ENCODE measurements at regions not wholly inside any gene's neighbourhood (a gene's known extent, or its start where the extent isn't known, plus 50 kb on each side); places are given as distances from the start of the nearest gene placed in this dataset.

DNA sequence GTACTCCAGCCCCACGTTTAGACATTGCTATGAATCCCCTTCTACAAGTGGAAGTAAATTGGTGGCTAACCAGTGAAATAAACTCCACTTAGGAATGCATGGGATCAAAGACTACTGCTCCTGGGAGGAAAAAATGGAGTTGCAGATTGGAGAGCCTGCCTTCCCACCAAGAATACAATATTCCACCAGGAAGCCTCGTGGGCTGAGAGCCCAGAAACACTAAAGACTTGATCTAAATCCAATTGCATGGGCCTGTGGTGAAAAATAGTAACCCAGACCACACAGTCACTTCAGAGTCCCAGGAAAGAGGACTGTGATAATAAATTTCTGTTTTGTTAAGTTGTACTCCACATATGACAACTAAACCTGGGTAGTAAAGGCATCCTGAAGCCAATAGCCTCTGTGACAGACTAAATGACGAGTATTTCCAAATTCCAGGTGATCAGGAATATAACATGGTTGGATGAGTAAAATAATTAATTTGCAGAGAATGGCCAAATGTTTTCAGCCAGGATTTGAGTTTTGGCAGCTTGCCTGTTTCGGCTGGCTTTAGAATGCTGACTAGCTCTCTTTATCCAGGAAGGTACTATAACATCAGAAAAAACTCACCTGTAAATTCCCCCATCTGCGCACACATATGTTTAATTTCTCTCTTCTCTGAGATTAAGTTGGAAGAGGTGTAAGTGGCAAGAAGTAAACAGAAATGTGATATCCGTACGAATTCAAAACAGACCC is 480.3 kb downstream of the LIG4 start:
- no peak for DNase-seq

DNA sequence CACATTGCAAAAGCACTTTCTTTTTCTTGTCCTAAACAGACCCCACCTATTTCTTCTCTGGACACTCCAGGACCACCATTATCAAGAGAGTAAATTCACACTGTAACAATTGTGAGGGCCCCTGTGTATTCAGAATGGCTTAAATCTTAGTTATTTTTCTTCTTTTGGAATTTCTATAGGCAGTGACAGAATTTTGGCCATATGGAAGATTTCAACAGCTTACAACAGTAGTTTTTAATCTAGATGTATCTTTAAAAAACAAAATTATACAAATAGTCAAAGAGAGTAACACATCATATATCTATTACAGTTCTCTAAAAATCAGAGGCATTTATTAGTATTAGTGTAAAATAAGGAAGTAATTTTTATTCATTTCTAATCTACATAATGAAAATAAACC is 482.1 kb downstream of the LIG4 start:
- DNase-seq = no peak

GRCh38 chr13:107730813-107731212 is 484.5 kb downstream of the LIG4 start:
- no peak for DNase-seq

DNA sequence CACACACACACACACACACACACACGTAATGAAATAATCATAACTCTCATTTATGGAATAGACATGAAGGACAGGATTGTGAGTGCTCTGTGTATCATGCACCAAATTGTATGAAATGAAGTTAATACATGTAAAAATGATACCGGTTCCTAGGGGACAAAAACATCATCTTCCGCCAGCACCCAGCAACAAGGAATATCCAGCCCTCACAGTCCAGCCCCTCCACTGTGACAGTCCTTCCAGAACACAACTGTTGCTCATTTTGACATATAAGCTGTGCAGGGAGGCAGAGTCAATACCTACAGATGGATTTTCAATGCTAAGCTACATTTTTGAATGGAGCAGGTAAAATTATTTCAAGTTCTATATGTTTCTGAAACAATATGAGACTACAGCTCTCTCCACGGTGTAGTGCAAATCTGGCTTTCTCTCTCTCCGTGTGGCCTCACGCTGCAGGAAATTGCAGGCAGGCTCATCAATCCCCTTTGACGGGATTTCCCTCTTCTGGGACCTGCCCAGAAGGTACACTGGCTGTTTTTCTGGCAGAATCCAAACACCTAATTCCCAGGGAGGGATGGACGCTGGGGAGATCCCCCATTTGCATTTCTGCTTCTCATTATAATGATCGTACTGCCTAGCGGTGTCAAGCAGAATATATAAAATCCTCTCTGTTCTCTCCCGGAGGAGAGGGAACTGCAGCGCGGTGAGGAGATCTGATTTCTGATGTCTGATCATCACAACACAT is 494.0 kb downstream of the LIG4 start:
- DNase-seq = no peak

DNA sequence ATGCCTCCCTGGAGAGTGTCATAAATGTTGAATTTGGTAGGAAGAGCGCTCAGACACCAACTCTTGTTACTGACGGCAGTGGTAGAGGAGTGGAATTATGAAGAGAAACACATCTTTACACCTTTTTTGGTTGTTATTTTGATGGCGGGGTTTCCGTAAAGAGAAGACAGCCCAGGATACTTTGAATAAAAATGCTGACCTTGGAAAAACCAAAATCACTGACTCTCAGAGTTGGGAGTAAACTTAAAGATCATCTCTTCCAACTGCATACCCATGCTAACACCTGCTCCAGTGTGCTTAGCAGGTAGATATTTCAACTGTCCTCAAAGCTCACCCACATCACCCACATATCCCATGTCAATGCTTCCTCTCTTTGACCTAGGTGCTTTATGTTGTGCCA is 498.6 kb downstream of the LIG4 start:
- no peak for DNase-seq

DNA sequence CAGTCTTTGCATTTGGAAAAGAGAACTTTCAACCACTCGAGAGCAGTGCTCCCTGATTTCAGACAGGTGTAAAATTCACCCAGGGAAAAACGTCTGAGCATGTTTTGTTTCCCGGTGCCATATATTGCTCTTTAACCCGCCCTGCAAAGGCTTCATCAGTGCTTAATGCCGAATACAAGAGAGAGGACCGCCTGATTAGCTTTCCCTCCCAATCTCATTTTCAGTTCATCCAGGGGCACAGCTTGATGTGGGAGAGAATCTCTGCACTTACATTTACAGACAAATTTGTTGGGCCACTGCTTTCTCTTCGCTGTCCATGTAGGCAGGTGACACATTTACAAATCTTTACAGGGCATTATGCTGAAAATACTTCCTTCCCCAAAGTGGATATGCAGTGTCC is 499.1 kb downstream of the LIG4 start:
- DNase-seq = no peak

DNA sequence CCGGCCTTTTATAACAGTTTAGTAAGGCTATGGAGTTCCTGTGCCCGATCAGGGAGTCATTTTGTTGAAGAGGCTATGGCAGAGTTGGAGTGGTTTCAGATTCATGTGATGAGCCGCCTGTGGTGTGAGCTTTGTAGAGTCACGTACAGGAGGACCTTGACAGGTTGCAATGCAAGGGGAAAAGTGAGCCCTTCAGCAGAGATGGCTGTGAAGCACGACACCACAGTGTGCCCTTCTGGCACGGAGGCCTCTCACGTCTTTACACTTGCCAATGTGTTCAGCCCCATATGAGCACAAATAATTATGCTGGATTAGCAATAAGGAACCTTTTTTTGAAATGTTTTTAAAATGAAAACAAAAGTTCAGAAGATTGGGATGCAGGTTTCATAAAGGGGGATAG is 499.8 kb downstream of the LIG4 start:
- DNase-seq = no peak

GRCh38 chr13:107713314-107713713 is 502.0 kb downstream of the LIG4 start:
- DNase-seq = no peak

- DNase-seq = no peak
Observed at GRCh38 chr13:107712145-107712860, 503.0 kb downstream of the LIG4 start.

DNA sequence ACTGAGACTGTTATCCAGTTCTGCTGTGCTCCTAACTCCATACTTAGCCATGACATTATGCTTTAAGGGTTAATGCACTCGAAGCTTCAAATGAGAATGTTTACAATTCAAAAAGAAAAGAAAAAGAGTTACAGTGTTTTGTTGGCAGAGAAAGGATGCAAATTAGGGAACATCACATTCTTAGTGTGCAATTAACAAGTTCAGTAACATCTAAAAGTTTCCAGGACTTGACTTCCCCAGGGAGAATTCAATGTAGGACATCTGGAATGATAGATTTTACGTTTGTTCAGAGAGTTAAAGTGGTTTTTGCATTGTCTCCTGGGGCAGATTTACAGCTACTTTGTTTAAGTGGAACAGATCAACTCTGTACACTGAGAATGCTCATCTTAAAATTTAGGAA is 525.2 kb downstream of the LIG4 start:
- no peak for DNase-seq

DNA sequence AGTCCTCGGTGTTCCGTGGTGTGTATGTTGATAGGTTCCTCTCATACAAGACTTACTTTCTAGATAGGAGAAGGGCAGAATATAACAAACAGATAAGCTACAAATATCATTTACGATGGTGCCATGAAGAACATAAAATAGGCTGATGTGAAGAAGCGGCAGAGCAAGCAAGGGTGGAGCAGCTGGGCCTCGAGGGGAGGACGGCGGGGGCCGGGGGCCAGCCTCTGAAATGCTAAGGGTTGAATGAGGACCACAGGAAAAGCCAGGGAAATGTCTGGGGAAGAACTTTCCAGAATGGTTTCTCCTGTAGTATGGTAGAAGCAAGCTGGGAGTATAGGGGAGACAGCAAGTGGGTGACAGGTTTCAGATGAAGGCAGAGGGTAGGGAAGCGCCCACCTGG is 529.5 kb downstream of the LIG4 start:
- no peak for DNase-seq

DNA sequence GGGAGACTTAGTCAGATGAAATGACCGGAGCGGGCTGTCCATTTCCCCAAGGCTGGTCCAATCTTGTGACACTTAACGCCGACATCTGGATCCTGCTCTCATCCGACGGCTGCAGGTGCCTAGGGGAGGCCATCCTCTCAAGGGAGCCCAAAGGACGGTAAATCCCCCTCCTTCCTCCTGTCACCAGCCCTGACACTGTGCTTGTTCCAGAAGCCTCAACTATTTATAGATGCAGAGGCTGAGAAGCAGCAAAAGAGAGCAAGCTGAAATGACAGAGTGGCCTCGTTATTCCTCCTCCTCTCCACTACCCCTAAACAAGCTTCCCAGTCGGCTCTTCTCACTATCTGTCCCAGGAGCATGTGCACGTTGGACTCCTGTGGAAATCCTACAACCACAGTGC is 533.7 kb downstream of the LIG4 start:
- DNase-seq = no peak

- DNase-seq = no peak
Observed at GRCh38 chr13:107680115-107680514, 535.2 kb downstream of the LIG4 start.

DNA sequence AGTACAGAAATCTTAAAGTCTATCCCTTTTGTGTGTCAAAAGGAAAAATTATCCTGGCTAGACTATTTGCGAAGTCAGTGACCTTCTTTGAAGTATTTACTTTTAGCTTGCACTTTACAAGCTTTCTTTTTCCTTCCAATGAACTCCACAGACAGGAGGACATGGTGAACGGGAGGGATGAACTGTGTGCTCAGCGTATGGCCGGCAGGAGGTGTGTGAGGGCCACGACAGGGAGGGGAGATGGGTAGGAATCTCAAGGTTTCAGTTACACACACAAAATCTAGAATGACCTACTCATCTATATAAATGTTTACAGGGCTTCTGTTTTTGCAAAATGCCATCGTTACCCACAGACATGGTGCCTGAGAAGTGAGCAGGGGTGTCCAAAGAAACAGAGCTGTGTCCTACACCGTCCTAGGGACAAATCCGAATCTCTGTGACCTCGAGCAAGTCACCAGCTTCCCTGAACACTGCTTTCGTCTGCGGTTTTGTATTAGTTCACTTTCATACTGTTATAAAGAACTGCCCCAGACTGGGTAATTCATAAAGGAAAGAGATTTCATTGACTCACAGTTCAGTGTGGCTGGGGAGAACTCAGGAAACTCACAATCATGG is 537.2 kb downstream of the LIG4 start:
- DNase-seq = no peak

DNA sequence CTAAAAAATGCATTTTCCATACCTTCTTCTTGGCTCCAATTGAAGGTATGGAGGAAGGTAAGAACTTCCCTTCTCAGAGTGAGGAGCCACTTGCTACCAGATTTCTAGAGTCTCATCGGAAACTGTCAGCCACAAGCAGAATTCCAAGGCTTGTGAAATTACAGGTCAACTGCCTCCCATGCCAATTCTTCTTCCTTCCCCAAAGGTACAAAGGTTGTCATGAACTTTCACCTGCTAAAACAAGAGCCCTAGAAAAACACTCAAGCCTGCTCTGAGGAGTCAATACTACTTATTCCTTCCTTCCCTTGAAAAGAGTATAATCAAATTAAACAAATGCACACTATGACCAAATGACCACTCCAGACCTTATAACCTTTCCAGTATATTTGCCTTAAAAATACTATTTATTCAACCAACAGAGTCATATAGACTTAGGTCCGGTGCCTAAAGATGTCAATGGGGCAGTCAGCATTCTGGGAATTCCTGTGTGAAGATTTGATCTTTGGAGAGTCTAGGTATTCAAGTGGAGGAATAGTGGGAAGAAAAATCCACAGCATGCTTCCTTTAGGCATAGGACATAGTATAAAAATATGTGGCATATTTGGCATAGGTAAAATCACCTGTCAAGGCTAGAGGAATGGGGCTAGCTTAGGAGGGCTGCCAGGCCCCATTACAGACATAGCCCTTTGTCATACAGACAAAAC is 539.3 kb downstream of the LIG4 start:
- DNase-seq = no peak

GRCh38 chr13:107669391-107669993 is 545.8 kb downstream of the LIG4 start:
- no peak for DNase-seq

GRCh38 chr13:107665926-107666458 is 549.3 kb downstream of the LIG4 start:
- no peak for DNase-seq

- DNase-seq = peak; percentile 53
Observed at GRCh38 chr13:107650081-107650701, 565.1 kb downstream of the LIG4 start.

- no peak for DNase-seq
Observed at GRCh38 chr13:107649079-107649478, 566.3 kb downstream of the LIG4 start.

DNA sequence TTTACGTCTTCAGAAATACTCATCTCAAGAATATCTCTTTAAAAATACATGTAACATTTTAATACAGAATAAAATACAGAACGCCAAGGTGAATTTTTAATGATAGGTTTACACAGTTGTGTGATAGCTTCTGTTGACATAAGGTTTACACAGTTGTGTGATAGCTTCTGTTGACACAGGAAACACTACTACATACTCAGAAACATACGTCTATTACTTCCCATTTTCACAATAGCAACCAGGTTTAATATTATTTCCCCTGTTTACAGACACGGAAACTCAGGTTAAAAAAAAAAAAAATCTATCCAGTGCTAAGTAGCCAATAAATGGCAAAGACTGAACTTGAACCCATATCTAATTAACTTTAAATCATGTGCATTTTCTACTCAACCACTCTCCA is 571.2 kb downstream of the LIG4 start:
- DNase-seq = no peak

GRCh38 chr13:107643615-107644014 is 571.7 kb downstream of the LIG4 start:
- DNase-seq = no peak

DNA sequence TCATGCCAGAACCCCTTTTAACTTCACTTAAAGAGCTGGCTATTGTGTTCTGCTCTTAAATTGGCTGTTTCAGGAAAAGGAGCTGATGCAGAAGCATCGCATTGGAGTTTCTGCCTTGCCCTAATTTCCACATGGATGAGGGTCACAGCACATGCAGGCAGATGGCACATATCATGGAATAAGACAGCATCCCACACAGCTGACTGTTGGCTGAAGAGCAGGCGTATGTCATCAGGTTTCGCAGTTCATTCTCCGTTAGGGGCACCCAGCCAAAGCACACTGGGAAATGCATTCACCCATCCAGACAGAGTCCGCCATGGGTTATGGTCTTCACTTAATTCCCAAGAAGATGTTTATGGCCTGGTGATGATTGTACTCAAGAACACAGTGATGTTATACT is 572.5 kb downstream of the LIG4 start:
- no peak for DNase-seq

Data from activated CD4-positive, alpha-beta T cell treated with anti-CD3 and anti-CD28 coated beads for 48 hours (primary cell).